ENCODE measurements at regions not wholly inside any gene's neighbourhood (a gene's known extent, or its start where the extent isn't known, plus 50 kb on each side); places are given as distances from the start of the nearest gene placed in this dataset.
A peak's percentile ranks its signal among the peaks of the same experiment; 100 is the strongest.

- DNase-seq: no peak
Observed at GRCh38 chr6:110033101-110033500, 55.0 kb downstream of the GPR6 start.

- DNase-seq: no peak
Observed at GRCh38 chr6:110033749-110034666, 55.9 kb downstream of the GPR6 start.

GRCh38 chr6:110034667-110035036 is 56.5 kb downstream of the GPR6 start:
- DNase-seq: no peak

DNA sequence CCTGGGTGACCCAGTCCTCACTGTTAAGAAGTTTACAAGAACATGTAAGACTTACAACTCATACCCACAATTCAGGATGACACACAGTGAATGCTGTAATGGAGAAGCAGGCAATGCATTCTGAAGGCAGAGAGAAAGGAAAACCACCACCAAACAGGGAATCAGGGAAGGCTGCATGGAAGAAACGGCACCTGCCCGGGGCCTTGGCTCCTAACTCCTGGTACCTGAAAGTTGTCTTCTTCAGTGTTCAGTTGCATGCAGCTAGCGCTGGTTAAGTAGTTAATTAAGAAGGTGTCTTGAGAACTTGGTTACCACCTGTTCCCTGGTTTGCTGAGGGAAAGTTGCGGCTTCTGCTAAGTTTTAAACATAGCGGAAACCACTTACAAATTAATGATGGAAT is 57.2 kb downstream of the GPR6 start:
- DNase-seq: no peak

DNA sequence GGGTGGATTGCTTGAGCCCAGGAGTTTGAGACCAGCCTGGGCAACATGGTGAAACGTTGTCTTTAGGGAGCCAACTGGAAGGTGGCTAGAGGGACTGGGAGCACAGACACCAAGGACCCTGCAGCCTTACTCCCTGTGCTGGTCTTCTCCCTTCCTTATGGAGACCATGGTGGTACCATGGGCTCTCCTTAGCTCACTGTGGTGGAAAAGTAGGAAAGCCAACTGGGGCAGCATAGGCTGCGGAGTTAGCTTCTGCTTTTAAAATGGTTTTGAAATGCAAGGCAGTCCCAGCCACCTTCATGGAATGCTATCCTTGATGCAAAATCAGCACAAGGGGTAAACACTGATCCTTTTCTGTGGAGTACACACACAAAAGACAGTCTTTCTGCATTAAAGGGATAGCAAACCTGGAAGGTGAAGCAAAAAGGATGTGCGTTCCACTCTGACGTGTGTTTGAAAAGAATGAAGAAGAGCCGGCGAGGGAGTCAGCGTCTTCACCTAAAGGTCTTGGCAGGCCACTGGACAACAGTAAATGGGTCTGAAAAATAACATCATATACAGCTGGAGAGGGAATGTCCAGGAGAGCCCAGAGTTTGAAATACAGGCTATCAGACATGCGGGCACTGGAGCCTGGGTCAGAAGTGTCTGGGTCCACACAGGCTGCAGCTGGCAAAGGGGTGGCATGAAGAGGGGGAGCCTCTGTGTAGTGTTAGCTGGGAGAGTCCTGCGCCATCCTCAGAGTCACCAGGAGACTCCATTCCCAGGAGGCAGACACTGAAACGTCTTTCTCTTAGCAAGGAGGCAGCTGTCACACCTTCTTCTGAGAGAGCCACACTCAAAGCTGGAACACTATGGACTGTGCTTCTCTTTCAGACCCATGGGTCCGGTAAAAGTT is 58.5 kb downstream of the GPR6 start:
- no peak for DNase-seq

DNA sequence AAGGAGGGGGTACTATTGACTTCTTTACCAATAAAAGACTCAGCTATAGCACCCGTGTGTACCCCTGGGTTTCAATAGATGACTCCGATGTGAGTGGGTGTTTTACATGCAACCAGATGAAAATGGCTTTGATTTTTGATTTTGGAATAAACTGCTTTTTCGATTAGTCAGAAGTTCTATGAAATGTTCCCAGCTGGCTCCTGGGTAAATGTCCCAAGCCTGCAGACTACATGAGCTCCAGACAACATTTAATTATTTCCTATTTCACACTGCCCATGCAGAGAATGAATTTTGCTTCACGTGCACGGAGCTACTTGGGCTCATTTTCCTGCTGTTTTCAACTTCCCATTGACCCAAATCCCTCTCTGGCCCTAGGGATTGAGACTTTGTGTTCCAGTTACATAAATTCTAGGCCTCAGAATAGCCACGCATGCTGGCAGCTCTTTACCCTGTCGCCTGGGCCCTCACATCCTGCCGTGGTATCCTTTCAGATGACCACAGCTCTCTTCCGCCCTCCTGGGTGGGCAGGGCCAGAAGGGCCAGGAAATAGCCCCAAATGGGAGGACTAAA is 59.7 kb downstream of the GPR6 start:
- no peak for DNase-seq

GRCh38 chr6:110039364-110039980 is 61.4 kb downstream of the GPR6 start:
- peak; percentile 80 for DNase-seq

GRCh38 chr6:110039981-110040383 is 61.9 kb downstream of the GPR6 start:
- peak; percentile 36 for DNase-seq

DNA sequence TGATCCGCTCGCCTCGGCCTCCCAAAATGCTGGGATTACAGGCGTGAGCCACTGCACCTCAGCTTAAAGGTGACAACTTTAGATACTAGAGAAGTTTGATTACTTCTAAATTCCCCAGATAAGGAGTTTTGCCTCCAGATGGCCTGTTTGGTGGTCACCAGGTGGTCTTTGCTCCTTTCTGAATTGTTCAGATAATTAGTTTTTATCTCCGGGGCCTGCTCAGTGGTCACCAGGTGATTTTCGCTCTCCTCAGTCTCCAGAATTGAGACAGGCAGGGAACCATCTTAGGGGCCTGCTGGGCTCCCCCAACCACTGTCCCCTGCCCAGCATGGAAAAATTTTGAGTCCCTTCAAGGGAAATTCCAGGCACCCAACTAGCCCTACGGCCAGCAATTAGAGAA is 62.6 kb downstream of the GPR6 start:
- DNase-seq: no peak

DNA sequence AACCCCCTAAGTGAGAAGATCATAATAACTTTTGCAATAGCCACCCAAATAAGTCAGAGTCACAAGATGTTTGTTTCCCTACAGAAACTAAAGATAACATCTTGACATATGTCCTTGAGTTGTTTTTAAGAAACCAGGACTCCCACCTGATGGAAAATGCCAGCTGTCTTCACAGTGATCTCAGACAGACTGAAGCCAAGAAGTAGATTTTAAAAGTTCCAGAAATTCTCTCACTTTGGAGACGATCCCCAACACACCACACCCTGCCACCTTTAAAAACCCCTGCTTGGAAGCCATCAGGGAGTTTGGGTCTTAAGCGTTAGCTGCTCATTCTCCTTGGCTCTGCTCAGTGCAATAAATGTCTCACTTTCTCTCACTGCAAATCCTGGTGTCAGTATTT is 63.0 kb downstream of the GPR6 start:
- DNase-seq: no peak

- no peak for DNase-seq
Observed at GRCh38 chr6:110041830-110042229, 63.7 kb downstream of the GPR6 start.

- DNase-seq: no peak
Observed at GRCh38 chr6:110042670-110043296, 64.7 kb downstream of the GPR6 start.

DNA sequence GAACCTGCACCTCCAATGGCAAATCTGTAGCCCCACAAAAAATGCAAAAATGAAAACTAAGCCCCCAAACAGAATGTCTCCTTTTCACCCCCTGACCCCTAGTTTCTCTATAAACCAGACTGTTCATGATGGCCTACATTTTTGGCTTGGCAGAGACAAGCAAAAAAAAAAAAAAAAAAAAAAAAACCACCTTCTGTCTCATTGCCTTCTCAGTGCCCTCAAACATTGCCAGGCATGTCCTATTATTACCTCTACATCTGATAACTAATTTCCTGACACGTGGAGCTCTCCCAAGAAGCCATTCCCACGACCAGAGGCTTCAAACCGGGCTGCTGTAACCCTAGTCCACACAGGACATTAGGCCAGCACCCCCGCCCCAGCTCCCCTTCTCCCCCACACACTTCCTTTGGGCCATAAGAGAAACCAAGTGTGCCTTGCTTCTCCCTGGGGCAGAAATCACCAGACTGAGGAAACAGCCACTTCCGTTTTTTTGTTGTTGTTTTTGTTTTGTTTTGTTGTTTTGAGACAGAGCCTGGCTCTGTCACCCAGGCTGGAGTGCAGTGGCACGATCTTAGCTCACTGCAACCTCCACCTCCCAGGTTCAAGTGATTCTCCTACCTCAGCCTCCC is 65.4 kb downstream of the GPR6 start:
- no peak for DNase-seq

DNA sequence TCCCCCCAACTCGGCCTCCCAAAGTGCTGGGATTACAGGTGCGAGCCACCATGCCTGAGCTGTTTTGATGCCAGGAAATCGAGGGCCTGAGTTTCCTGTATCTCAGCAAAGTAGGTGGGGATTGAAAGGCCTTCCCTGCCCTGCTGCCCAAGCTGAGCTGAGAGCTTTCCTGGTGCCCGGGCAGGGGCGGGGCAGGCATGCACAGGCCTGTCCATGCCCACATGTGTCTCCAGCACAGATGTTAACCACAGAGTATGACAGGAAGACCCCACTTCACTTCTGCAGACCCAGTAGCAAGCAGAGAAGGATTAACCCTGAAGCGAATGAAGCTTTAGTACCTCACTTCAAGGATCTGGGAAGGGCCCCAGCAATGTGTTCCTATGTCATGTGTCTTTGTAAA is 66.0 kb downstream of the GPR6 start:
- DNase-seq: no peak

DNA sequence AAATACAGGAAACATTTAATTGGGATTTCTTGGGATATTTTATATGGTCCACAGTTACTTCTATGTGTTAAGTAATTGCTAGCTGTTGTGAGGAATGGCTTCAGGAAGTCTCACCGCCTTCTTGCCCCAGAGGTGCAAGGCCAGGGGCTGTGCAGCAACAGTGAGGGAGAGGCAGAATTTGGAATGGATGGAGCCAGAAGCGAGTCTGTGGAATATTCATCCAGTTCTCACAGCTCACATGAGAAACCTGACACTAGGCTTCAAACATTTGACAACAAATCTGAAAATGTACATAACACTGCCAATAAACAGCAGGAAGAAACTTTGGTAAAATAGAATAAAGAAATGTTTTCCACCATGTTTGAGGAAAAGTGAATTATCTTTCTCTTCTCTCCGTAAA is 66.5 kb downstream of the GPR6 start:
- DNase-seq: no peak

- no peak for DNase-seq
Observed at GRCh38 chr6:110048221-110048875, 70.2 kb downstream of the GPR6 start.

GRCh38 chr6:110049696-110050439 is 71.8 kb downstream of the GPR6 start:
- DNase-seq: no peak

All from CD4-positive, alpha-beta T cell treated with Interleukin-4 for 4 hours (primary cell).